ENCODE measurements at regions not wholly inside any gene's neighbourhood (a gene's known extent, or its start where the extent isn't known, plus 50 kb on each side); places are given as distances from the start of the nearest gene placed in this dataset.

GRCh38 chr13:72521940-72522661 lies 205.3 kb downstream of the MZT1 start:
- TF ChIP-seq EZH2 (optimal IDR thresholded peaks at IDR 0.05; ENCODE audit: low read depth, low read length) (no peak), CTCF (IDR thresholded peaks at IDR 0.05; ENCODE audit: low read length) (no peak), EZH2phosphoT487 (IDR thresholded peaks at IDR 0.05; ENCODE audit: low read length) (no peak)
